ENCODE measurements at regions not wholly inside any gene's neighbourhood (a gene's known extent, or its start where the extent isn't known, plus 50 kb on each side); places are given as distances from the start of the nearest gene placed in this dataset.

DNA sequence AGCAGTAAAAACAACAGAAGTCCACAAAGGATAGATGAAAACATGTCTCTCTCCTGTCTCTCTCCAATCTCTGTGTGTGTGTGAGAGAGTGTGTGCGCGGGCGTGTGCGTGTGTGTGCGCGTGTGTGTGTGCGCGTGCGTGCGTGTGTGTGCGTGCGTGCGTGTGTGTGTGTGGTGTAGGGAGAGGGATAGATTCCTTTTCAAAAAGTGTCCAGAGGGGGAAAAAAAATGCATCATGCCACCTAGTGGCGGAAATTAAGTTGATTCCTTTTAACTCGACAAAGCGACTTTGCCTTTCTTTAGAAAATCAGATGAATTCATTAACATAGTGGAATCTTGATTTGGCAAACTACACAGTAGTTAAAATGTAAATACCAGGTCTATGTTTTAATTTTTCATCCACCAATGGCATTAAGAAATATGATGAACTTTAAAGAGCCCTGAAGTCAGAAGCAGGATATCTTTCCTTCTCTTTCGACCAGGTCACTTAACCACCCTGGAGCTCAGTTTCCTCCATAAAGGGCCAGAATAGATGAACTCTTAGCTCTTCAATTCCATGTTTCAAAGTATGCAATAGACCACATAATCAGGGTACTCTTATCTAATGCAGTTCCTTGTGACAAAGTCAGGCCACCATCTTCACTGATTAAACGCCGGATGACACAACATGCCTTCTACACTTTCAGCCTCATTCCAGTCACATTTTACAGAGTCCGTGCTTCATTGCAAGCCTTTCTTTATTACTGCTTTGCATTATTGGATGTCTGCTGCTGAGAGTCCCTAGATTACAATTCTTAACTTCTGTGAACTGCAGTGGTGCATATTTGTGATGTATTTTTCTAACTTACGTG is 162.8 kb downstream of the FBXO8 start:
- DNase-seq (ENCODE audit: low read depth), result peak; percentile 41

DNA sequence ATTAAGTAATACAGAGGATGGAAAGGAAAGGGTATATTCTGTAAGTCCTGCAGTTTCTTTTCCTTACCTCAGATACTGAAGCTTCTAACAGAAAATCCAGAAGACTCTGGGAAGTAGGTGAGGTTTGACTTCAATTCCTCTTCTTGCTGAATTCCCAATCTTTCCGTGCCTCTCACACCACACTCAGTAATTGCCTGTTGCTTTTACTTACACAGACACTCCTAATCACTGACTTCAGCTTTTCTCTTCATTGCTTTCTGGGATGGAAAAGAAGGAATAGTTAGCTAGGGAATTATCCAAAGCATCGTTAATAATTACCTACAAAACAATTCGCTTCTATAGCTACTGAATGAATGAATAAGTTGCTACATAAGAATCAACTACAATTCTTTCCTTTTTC is 163.6 kb downstream of the FBXO8 start:
- no peak for DNase-seq (ENCODE audit: low read depth)

DNA sequence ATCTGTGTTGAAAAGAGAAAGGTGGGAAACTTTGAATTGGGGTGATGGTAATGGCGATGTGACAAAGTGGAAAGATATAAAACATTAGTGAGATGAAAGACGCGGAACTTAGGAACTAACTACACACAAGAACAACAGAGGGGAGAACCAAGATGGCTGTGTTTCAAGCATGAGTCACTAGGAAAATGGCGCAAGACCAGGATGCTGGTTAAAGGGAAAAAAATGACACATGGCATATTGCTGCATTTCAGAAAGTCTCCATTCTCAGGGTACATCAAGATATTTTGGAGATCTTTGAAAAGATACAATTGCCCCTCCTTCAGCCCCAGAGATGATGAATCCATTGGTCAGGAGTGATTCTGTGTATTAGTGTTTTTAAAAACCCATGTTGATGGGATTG is 164.4 kb downstream of the FBXO8 start:
- DNase-seq (ENCODE audit: low read depth), result no peak

DNA sequence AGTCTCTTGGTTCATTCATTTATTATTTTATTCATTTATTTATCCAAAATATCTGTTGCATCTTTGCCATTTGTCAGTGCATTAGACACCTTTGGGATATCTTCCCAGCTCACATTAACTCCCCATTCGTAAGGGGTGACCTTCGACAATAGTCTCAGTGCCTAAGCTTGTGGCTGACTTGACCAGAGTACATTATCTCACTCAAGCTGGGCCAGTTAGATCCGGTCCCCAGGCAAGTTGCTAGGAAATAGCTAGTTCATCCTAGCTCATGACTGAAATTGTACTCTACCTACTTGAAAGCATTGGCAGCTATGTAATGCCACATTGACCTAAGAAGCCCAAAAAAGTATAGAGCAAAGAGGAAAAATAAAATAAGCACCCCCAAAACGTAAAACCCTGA is 165.3 kb downstream of the FBXO8 start:
- DNase-seq (ENCODE audit: low read depth), result no peak

DNA sequence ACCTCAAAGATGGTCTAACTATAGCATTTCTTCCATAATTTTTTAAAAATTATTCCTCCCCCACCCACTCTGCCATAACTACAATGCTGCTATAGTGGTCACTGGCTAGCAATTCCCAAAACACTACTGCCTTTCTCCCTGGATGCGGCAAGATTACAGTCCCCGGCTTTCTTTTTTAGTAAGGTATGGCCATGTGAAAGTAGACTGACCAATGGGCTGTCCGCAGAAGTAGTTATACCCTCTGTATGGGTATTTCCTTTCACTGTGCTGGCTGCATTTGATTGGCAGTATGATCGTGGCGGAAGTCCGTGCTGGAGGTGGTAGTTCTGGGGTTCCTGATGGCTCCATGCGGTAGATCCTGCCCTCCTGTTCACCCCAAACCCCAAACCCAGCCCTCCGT is 166.0 kb downstream of the FBXO8 start:
- no peak for DNase-seq (ENCODE audit: low read depth)

DNA sequence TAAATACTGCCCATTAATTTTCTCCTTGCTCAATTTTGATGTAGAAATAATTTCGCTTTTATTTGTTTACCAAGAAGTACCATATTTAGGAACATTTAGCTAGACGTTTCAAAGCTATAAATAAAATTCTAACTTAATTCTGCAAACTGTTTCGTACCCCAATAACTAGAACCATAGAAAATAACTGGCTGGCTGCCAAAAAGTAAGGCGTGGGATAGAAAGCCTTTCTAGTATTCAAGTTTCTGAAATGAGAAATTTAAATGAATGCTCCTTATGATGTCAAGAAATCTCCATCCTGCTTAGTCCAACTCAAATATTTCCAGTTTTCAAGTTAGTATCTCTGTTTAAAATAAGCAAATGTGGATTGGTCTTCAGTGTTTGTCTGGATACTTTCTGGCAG is 167.4 kb downstream of the FBXO8 start:
- DNase-seq (ENCODE audit: low read depth), result no peak

DNA sequence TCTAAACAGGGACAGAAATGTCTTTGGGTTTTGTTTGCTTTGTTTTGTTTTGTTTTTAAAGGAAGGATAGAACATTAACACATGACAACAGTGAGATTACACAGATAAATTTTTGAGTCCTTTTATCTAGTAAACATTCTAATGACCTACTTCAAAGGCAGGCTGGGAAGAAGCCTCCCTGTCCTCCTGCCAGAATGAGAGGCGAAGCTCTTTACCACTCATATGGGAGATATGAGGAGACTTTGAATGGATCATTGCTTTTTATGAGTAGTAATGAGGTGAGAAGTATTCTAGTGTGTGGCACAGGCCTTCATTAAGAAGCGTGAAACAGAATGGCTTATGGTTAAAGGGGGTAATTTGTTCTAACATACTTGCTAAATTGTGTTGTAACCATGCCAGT is 172.0 kb downstream of the FBXO8 start:
- no peak for DNase-seq (ENCODE audit: low read depth)

DNA sequence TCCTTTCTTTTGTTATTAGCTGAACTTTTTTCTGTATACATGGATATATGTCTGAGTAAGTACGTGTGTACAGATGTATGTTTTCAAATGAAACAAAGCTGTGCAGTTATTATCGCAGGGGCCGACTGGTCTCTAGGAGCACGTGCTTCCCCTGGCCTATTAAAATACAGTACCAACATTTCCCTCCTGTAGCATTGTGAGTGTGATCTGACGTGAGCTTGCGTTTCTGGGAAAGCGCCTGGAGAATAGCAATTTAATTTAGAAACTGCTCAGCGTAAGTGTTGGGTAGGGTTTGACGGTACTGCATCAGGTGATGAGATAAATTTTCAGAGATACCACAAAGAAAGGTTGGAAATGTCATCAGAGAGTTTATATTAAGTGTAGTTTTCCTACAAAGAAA is 173.3 kb downstream of the FBXO8 start:
- DNase-seq (ENCODE audit: low read depth), result no peak

DNA sequence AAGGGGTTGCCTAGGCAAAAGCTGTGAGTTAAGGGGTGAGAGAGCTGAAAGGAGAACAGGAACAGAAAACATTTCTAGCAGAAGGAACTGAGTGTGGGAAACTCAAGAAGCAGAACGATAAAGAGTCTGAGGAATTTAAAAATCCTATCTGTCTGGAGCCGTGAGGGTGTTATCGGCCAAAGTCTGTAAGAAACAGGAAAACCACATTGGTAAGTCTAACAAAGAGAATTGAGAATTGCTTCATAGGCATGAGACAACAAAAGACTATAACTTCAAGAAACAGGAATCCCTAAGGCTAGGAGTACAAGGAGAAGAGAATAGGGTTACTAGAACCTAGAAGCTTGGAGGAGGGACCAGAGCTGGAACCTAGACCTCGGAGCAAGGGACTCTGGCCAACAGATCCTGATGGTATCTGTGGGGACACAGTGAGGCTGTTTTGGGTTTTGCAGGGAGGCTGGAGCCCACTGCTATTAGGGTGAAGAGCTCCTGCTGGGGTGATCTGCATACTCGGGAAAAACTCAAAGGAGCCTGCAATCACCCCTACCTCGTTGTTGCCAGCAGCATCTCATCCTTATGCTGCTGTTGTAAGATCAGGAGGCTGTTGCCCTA is 175.6 kb downstream of the FBXO8 start:
- no peak for DNase-seq (ENCODE audit: low read depth)

DNA sequence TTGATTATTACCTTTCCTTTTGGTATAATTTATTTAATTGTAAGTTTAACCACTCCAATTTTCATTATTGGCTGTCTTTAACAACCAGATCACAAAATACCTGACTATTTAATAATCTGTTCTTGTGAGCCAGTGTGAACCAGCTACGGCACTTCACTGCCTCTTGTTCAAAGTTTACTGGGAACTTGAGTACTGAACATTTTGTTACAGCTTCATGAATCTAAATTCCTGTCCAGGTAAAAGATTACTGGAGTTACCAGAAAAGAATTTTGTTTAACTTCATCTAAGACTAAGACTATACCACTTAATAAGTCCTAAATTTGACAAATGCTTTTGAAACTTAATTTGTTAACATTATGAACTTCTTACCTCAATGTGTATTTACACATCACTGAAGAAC is 178.3 kb downstream of the FBXO8 start:
- no peak for DNase-seq (ENCODE audit: low read depth)

DNA sequence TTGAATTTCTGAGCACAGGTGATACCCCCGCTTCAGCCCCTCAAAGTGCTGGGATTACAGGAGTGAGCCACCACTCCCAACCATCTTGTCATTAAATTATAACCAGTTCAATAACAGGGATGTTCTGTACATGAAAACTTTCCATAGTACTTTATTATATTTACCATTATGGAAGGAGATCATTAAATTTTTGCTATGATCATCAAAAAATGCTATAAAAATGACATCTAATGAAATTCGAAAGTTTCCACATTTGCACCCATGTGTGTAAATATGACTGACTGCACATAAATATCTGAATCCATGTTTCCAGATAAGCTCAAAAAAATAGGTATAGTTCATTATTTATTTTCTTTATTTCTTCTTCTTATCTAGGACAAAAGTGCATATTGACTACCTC is 182.6 kb downstream of the FBXO8 start:
- DNase-seq (ENCODE audit: low read depth), result no peak

DNA sequence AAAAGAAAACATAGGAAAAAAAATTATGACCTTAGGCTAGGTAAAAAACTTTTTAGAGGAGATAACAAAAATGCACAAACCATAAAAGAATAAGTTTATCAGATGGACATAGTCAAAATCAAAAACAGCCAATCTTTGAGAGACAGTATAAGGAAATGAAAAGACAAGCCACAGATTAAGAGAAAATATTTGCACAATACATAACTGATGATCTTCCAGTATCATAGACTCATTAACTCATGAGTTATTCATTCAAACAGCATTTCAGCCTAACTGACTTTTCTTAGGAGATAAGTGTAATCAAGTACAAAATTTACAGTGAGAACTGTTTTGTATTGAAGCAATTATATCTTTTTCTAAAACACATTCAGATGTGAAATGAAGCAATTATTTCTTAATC is 183.8 kb downstream of the FBXO8 start:
- DNase-seq (ENCODE audit: low read depth), result no peak

DNA sequence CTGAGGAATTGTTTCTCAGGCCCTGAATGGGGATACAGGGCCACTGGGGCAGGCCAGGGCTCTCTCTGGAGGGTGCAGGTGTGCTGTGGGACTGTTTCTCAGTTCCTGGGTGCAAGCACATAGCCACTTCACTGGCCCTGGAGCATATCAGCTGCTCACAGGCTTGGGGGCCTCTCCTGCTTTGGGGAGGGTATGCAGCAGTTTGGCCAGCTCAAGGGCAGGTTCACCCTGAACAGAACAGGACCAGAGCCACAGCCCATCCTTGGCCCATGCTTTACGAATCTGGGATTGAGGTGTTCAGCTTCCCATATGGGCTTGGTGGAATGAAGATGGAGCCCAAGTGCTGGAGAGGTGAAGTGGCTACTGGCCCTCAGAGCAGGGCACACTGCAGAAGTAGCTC is 186.5 kb downstream of the FBXO8 start:
- no peak for DNase-seq (ENCODE audit: low read depth)

DNA sequence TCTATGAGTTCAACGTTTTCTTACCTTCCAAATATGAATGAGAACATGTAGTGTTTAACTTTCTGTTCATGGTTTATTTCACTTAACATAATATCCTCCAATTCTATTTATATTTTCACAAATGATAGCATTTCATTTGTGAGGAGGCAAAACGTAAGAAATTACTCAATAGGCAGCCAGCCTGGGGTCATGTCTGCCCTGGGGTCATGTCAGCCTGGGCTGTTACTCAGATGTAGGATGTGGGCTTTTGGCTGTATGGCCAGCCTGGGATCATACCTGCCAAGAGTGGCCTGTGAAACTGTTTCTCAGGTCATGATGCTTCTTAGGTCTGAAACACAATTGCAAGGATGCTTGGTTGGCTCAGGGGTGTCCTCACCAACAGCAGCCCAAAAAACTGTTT is 187.0 kb downstream of the FBXO8 start:
- no peak for DNase-seq (ENCODE audit: low read depth)

DNA sequence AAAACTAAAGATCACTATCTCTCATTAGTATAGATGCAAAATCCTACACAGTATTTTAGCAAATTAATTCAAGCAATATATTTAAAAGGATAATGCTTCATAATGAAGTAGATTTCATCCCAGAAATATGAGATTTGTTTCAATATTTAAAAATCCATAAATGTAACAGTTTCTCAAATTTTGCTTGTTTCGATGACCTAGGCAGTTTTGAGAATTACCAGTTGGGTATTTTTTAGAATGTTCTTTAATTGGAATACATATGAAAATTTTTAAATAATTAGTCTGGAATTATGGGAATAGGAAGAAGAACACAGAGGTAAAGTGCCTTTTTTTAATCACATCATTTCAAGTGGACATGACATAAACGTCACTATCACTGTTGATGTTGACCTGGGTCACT is 192.3 kb downstream of the FBXO8 start:
- no peak for DNase-seq (ENCODE audit: low read depth)

DNA sequence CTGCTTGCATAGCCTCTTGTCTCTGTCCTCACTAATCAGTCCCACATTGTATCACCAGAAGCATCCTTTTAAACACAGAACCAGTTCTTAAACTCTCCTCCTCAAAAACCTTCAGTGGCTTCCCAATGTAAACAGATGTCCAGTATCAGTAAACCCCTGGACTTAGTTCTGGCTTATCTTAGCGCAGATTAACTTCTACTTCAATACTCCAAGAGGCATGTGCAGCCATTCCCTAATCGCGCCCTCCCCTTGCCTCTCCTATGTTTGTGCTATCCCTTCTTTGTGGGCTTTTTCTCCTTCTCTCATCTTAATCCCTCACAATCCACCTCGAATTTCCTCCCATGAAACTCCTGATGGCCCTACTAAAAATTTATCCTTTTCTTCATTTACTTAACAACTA is 193.8 kb downstream of the FBXO8 start:
- no peak for DNase-seq (ENCODE audit: low read depth)

DNA sequence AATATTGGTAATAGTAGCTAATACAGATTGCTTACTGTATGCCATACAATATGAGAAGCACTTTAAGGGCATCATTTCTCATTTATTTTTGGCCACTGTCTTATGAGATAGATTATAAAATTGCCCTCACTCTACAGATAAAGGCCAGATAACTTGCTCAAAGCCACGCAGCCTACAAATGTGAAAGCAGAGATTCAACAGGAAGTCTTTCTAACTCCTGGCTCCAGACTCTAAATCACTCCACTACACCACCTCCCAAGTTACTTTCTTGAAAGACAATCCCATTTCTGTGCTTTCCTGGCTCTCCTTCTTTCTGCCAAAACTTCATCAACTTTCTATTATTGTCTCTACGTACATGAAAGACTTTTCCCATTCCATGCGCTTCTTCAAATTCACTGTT is 194.7 kb downstream of the FBXO8 start:
- no peak for DNase-seq (ENCODE audit: low read depth)

DNA sequence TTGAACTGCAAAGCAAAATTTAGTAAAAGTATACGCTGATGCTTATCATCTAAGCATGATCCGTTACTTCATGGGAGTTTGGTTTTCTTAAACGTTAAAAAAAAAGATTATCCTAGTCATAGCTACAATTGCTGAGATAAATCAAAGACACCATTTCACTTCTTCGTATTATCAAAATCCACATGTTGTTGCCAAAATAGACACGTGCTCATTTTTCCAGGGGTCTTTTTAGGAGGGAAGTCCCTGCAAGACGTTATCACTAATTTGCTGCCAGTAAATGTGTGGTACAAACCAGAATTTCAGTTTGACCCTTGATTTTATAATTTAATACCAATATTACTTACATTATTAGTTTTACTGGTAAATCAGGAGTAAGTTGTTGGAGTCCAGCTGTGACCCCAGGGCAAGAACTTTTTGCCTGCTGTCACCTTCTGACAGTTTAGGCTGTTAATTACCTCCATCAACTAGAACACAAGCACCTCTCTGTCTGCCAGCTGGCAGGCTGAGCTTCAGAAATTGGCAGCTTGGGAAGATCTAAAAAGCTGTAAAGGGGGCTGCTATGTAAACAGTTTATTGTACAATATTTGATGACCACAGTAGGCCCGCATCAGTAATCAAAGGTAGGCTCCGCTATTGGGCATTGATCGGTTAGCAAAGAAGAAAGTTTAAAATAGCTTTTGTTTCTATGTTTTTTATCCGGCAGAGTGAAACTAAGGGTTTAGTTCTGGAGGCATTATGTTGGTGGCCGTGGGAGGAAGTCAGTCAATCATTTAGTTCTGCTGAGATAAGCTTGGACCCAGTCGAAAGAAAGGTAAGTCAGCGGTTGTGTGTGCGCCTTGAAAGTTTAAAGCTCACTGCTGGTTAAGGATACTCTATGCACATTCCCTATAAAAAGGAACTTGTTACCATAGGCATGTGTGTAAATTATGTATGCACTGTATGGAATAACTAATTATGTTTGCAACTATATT is 196.4 kb downstream of the FBXO8 start:
- no peak for DNase-seq (ENCODE audit: low read depth)

DNA sequence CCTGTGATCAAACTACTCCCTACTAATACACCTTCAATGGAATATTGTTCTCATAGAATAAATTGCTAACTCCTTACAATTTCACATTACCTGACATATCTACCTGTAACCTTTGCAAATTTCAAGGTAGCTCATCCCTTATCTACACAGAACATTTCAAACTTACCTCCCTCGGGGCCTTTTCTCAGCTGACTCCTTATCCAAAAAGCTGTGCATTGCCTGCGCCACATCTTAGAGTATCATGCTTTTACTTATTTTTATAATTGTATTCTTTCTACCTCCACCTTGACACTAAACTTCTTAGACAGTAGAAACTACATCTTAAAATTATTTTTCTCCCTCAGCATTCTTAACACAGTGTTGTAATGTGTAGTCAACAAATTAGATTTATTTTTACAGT is 198.5 kb downstream of the FBXO8 start:
- DNase-seq (ENCODE audit: low read depth), result no peak

DNA sequence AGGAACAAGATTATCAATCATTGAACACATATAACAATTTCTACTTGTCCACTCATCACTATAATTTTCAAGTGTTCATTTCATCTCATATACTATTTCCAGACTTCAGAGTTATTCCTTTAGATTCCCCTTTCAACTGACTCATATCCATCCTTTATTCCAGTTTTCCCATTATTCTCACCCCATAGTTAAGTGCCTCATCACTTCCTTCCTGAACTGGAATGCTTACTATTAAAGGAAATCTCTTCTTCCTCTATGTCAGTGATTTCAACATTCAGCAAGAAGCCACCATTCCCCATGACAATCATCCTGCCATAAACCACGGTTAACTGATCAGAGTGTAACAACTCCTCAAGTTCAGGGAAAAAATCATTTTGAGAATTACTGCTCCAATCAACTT is 198.9 kb downstream of the FBXO8 start:
- DNase-seq (ENCODE audit: low read depth), result no peak

DNA sequence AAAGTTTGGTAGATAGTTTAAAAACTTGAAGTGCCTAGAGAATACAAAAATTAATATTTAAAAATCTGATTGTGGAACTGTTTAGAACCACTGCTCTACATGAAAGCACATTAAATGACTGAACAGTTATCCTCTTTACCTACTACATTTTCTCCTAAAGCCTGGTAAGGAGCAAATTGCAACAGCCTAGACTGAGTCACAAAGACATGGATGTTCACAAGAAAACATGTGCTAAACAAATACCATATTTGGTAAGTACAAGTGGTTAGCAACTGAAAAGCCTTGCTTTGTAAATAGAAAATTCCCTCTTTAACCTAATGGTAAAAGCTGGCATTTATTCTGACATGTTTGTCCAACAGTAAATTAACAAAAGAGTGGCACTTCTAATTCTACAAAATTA is 203.1 kb downstream of the FBXO8 start:
- DNase-seq (ENCODE audit: low read depth), result no peak

DNA sequence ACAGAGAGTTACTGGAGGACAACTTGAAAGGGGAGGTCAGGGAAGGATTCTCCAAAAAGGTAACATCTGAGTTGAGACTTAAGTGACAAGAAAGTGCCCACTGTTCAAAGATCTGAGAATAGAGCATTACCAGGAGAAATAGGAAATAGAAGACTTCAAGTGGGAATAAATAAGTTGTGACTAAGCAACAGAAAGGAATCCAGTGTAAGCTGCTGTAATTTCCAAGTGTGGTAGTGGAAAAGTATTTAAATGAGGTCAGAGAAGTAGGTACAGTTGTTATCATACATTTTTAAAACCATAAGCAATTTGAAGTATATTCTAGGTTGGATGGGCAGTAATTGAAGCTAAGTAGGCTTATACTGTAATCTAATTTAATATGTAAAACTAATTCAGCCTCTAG is 211.9 kb downstream of the FBXO8 start:
- no peak for DNase-seq (ENCODE audit: low read depth)

DNA sequence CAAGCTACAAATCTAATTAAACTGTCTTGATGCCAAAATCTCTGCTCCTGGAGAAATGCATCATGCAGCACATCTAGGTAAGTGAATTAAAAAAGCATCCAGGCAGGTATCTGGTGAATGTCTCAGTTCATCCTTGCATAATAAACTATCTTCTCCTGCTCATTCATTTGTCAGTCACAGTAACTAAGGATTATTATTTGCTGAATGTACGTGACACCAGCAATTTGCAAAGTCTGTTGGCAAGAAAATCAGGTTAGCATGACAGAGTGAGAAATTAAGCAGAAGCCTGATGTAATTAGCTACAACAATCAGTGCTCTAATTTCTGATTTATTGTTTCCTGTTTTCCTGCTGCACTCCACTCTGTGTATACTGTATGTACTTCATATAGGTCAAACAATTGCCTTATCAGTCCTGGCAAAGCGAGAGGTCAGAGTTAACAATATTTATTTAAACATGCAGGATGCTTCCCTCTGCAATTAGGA is 213.6 kb downstream of the FBXO8 start:
- no peak for DNase-seq (ENCODE audit: low read depth)

Measured in HS-27A (cell line).